Right lobe of liver (tissue), 4 donors: ENCODE measurements at regions not wholly inside any gene's neighbourhood (a gene's known extent, or its start where the extent isn't known, plus 50 kb on each side); places are given as distances from the start of the nearest gene placed in this dataset.

Source experiments
- CTCF ChIP-seq, 4 donors: fragments of 200-600 bp in 3 of 4; fragments of 450-650 bp in 1 of 4; IDR thresholded peaks; one replicate each; pipeline versions ENCODE4 v1.5.1 to v1.8.0; 2016 to 2022; ENCODE audit warnings: antibody characterized with exemption in 4 of 4, mild to moderate bottlenecking in 2 of 4
- POLR2A ChIP-seq: fragments of 450-650 bp; IDR thresholded peaks from one replicate; pipeline ENCODE4 v1.6.1; 2017; ENCODE audit warnings: antibody characterized with exemption, mild to moderate bottlenecking
- donor health status: DM: no; HTN: no; CAD: no.
- donor health status: DM: no; HTN: no; CAD: no.
- donor health status: DM: no; HTN: yes; CAD: no.

DNA sequence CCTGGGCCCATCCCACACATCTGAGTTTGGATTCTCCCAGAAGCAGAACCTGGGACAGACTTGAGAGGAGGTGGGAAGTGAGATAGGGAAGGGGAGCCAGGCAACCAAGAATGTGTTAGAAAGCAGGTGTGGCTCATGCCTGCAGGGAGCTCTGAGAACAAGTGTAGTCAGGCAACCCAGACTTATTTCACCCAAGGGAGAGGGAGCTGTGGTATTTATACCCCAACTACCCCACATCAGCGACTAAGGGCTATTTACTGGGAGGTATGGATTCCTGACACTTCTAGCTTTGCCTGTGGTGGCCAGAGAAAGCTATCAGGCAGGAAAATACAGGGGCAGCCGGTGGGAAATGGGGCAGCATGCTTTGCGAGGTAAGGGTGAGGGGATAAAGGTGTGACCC lies 125.8 kb upstream of the MSX1 start:
- TF ChIP-seq CTCF (IDR thresholded peaks at IDR 0.05), result no peak
- no peak for TF ChIP-seq POLR2A
